ENCODE measurements at regions not wholly inside any gene's neighbourhood (a gene's known extent, or its start where the extent isn't known, plus 50 kb on each side); places are given as distances from the start of the nearest gene placed in this dataset.

DNA sequence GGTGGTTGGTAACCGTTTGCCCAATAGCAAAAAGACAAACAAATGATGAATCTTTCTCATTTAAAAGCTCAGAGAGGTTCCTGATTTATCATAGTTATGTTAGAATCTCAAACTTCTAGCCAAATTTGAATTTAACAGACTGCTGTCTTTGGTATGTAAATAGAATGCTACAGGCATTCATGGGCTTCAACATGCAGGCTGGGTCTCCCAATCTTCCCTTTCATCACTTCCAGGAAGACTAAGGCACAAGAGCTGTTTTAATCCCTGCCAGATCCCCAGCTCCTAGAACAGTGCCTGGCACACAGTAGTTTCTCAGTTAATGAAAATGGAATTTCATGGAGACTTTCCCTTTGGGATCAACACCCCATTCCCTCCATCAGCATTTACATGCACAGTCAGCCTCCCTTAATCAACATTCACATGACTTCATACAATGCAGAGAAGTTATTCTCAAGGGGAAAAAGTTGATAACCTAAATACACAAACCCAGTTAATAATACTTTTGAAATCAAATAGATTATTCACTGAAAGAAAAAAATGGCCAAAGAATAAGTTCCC is 107.6 kb upstream of the C1QTNF7 start:
- WGBS, 2 donors = 86 to 90% methylated on average over 1 of the region's 1 CpG
- intact Hi-C loops (cut with DNase I) = loop anchor here (10.0 kb wide), 2 partner anchors 85 to 135 kb away; no protein-coding TSS in a partner anchor
- H3K4me3 ChIP-seq (ENCODE audit: low read length in 2 of 2) = no peak overlapping the region

DNA sequence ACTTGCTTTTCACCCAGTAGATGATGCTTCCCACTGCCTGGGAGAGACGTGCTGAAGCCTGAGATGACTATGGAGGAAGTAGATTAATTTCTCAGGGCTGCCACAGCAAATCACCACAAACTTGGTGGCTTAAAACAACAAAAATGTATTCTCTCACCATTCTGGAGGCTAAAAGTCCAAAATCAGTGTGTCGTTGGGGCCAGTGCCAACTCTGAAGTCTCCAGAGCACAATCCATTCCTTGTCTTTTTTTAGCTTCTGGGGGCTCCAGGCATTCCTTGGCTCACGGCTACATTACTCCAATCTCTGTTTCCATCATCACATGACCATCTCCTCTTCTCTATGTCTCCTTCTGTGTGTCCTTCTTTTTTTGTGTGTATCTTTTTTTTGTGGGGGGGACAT is 105.8 kb upstream of the C1QTNF7 start:
- peaks cover under 1 to 13% of the 10 kb centered on the region in 2 donors for H3K4me1 ChIP-seq (ENCODE audit: control insufficient read depth in 1 of 2, insufficient read depth in 2 of 2, low read length in 2 of 2)
- no peak for ATAC-seq (ENCODE audit: low FRiP score)
- no peaks in the 10 kb centered on the region for H3K36me3 ChIP-seq (ENCODE audit: control insufficient read depth in 1 of 2, insufficient read depth in 2 of 2, low read length in 1 of 2)
- DNase-seq = peak; percentile 60 to 63
- H3K27ac ChIP-seq (ENCODE audit: low read depth in 1 of 2, low read length in 2 of 2) = peak overlapping the region in 1 of 2 donors; percentile 63
- no peaks in the 10 kb centered on the region for H3K9me3 ChIP-seq (ENCODE audit: control insufficient read depth, low read length)
- no peak overlapping the region for H3K4me3 ChIP-seq (ENCODE audit: low read length in 2 of 2)
- 2 to 7% methylated on average over 3 of the region's 3 CpGs for WGBS, 2 donors
- H3K27me3 ChIP-seq (ENCODE audit: control insufficient read depth in 1 of 2, insufficient read depth in 2 of 2, low read length in 1 of 2) = no peaks in the 10 kb centered on the region
- intact Hi-C loops (cut with DNase I) = loop anchor here (10.0 kb wide), 2 partner anchors 87 to 133 kb away; no protein-coding TSS in a partner anchor

More for the DNA sequence above, 107.6 kb upstream of the C1QTNF7 start:
- peaks cover 2 to 13% of the 10 kb centered on the region in 2 donors for H3K4me1 ChIP-seq (ENCODE audit: control insufficient read depth in 1 of 2, insufficient read depth in 2 of 2, low read length in 2 of 2)
- no peaks in the 10 kb centered on the region for H3K27me3 ChIP-seq (ENCODE audit: control insufficient read depth in 1 of 2, insufficient read depth in 2 of 2, low read length in 1 of 2)
- H3K9me3 ChIP-seq (ENCODE audit: control insufficient read depth, low read length) = no peaks in the 10 kb centered on the region
- DNase-seq (no peak), ATAC-seq (ENCODE audit: low FRiP score) (no peak)
- no peaks in the 10 kb centered on the region for H3K36me3 ChIP-seq (ENCODE audit: control insufficient read depth in 1 of 2, insufficient read depth in 2 of 2, low read length in 1 of 2)
- H3K27ac ChIP-seq (ENCODE audit: low read depth in 1 of 2, low read length in 2 of 2) = no peak overlapping the region

DNA sequence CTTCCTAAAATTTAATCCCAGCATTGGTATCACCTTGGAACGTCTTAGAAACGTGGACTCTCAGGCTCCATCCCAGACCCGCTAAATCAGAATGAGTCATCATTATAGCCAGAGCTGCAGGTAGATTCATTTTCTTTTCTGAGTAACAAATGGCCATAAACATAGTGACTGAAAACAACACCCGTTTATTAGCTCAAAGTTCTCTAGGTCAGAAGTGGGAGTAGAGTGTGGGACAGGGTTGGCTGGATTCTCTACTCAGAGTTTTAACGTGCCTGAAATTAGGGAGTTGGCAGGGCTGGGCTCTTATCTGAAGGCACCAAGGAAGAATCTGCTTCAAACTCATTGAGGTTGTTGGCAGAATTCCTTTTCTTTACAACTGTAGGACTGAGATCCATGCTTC is 101.8 kb upstream of the C1QTNF7 start:
- H3K27ac ChIP-seq (ENCODE audit: low read depth in 1 of 2, low read length in 2 of 2) = no peak overlapping the region
- no peaks in the 10 kb centered on the region for H3K9me3 ChIP-seq (ENCODE audit: control insufficient read depth, low read length)
- WGBS, 2 donors = 61 to 78% methylated on average over 5 of the region's 5 CpGs
- no peak for ATAC-seq (ENCODE audit: low FRiP score)
- H3K36me3 ChIP-seq (ENCODE audit: control insufficient read depth in 1 of 2, insufficient read depth in 2 of 2, low read length in 1 of 2) = no peaks in the 10 kb centered on the region
- intact Hi-C loops (cut with DNase I) = loop anchor here (10.0 kb wide), 2 partner anchors 91 to 129 kb away; no protein-coding TSS in a partner anchor
- no peak overlapping the region for H3K4me3 ChIP-seq (ENCODE audit: low read length in 2 of 2)
- H3K27me3 ChIP-seq (ENCODE audit: control insufficient read depth in 1 of 2, insufficient read depth in 2 of 2, low read length in 1 of 2) = no peaks in the 10 kb centered on the region
- no peak for DNase-seq
- peaks cover 0 to 8% of the 10 kb centered on the region in 2 donors for H3K4me1 ChIP-seq (ENCODE audit: control insufficient read depth in 1 of 2, insufficient read depth in 2 of 2, low read length in 2 of 2)

DNA sequence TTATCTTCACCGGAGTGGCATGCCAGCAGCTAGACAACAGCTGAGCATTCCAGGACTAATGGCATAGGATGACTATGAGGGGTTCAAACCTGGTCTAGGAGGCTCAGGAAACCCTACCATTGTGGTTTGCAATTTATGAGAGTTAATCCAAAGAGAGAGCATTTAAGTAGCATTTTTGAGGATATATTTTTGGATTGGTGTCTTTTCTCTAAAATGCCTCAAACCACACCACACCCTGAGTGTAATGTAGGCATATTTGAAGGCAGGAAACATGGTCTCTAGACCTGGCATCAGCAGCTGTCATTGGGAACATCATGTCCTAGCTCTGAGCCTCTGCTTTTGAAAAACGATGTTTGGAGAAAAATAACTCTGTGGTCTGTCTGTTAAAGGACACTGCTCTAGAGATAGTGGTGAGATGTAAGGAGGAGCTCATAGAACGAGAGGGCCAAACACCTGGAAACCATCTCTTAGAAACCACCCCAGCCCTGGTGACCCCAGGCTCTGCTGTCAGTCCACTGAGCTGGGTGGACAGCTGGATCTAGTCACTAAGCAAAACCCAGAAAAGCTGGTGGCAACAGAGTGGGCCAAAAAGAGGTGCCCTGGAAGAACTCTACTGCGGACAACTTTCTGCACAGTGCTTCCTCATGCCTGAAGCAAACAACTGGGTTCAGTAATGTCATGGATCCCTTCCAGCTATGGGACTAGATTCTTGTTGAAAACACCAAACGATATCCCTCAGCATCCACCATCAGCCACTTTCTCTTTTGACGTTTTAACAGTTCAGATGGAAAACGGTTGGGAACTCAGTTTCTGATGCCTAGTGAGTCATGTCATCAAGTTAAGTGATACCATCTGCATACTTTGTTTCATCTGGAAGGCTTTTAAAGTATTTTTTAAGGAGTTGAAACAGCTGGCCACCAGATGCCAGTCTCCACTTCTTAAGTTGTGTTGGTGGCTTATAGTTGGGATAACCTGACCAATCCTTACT is 100.2 kb upstream of the C1QTNF7 start:
- Histone ChIP-seq H3K4me1 (ENCODE audit: control insufficient read depth in 1 of 2, insufficient read depth in 2 of 2, low read length in 2 of 2) (peaks cover 0 to 8% of the 10 kb centered on the region in 2 donors), H3K4me3 (ENCODE audit: low read length in 2 of 2) (no peak overlapping the region), H3K36me3 (ENCODE audit: control insufficient read depth in 1 of 2, insufficient read depth in 2 of 2, low read length in 1 of 2) (peaks cover 0 to 1% of the 10 kb centered on the region in 2 donors), H3K27me3 (ENCODE audit: control insufficient read depth in 1 of 2, insufficient read depth in 2 of 2, low read length in 1 of 2) (no peaks in the 10 kb centered on the region), H3K9me3 (ENCODE audit: control insufficient read depth, low read length) (no peaks in the 10 kb centered on the region), H3K27ac (ENCODE audit: low read depth in 1 of 2, low read length in 2 of 2) (peak overlapping the region in 1 of 2 donors; percentile 1)
- no peak for ATAC-seq (ENCODE audit: low FRiP score)
- no peak for DNase-seq
- WGBS, 2 donors = 51 to 55% methylated on average over 7 of the region's 7 CpGs
- intact Hi-C loops (cut with DNase I) = loop anchor here (10.0 kb wide), 2 partner anchors 93 to 127 kb away; no protein-coding TSS in a partner anchor

DNA sequence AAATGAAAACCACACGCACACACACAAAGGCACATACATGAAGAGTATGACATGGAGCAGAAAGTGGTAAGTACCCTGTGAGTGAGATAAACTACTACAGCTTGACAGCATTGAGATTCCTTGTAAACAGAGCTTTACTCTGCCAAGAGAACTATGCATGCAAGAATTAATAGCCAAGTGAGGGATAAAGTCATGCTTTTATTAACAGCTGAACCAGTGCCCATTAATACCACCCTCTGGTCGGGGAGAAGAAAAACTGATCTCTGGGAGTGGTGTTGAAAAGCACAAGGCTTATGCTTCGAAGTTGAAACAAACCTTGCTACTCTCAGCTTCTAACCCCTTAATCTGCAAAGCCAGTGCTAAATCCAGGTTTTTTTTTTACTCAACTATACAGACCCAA is 95.9 kb upstream of the C1QTNF7 start:
- H3K4me1 ChIP-seq (ENCODE audit: control insufficient read depth in 1 of 2, insufficient read depth in 2 of 2, low read length in 2 of 2) = peaks cover 3% of the 10 kb centered on the region in 2 donors
- DNase-seq = no peak
- peaks cover 0 to 1% of the 10 kb centered on the region in 2 donors for H3K36me3 ChIP-seq (ENCODE audit: control insufficient read depth in 1 of 2, insufficient read depth in 2 of 2, low read length in 1 of 2)
- no peaks in the 10 kb centered on the region for H3K9me3 ChIP-seq (ENCODE audit: control insufficient read depth, low read length)
- no peak overlapping the region for H3K27ac ChIP-seq (ENCODE audit: low read depth in 1 of 2, low read length in 2 of 2)
- H3K27me3 ChIP-seq (ENCODE audit: control insufficient read depth in 1 of 2, insufficient read depth in 2 of 2, low read length in 1 of 2) = no peaks in the 10 kb centered on the region
- no peak for ATAC-seq (ENCODE audit: low FRiP score)
- WGBS, 2 donors = 37 to 43% methylated on average over 3 of the region's 3 CpGs
- H3K4me3 ChIP-seq (ENCODE audit: low read length in 2 of 2) = no peak overlapping the region
- intact Hi-C loops (cut with DNase I) = no loop called here

DNA sequence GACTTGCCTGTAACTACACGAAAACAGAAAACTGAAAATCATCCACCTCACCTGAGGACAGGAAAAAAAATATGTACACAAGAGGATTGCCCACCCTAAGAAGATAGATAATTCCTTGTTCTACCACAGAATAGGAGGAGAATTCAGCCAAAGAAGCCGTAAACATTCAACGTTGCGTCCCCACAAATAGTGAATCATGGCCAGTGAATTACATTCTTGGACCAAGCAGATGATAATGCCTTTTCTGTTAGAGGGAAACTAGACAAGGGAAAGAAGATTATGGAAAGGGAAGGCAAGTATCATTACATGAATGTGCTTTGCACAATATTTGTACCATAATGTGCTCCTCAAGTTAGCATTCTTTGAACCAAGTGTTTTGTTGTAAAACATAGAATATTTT is 95.5 kb upstream of the C1QTNF7 start:
- Histone ChIP-seq H3K27ac (ENCODE audit: low read depth in 1 of 2, low read length in 2 of 2) (no peak overlapping the region), H3K9me3 (ENCODE audit: control insufficient read depth, low read length) (no peaks in the 10 kb centered on the region), H3K27me3 (ENCODE audit: control insufficient read depth in 1 of 2, insufficient read depth in 2 of 2, low read length in 1 of 2) (no peaks in the 10 kb centered on the region), H3K36me3 (ENCODE audit: control insufficient read depth in 1 of 2, insufficient read depth in 2 of 2, low read length in 1 of 2) (peaks cover 0 to 1% of the 10 kb centered on the region in 2 donors), H3K4me1 (ENCODE audit: control insufficient read depth in 1 of 2, insufficient read depth in 2 of 2, low read length in 2 of 2) (peaks cover 3% of the 10 kb centered on the region in 2 donors), H3K4me3 (ENCODE audit: low read length in 2 of 2) (no peak overlapping the region)
- ATAC-seq (ENCODE audit: low FRiP score) (no peak), DNase-seq (no peak)
- 94 to 95% methylated on average over 4 of the region's 4 CpGs for WGBS, 2 donors
- intact Hi-C loops (cut with DNase I) = no loop called here

DNA sequence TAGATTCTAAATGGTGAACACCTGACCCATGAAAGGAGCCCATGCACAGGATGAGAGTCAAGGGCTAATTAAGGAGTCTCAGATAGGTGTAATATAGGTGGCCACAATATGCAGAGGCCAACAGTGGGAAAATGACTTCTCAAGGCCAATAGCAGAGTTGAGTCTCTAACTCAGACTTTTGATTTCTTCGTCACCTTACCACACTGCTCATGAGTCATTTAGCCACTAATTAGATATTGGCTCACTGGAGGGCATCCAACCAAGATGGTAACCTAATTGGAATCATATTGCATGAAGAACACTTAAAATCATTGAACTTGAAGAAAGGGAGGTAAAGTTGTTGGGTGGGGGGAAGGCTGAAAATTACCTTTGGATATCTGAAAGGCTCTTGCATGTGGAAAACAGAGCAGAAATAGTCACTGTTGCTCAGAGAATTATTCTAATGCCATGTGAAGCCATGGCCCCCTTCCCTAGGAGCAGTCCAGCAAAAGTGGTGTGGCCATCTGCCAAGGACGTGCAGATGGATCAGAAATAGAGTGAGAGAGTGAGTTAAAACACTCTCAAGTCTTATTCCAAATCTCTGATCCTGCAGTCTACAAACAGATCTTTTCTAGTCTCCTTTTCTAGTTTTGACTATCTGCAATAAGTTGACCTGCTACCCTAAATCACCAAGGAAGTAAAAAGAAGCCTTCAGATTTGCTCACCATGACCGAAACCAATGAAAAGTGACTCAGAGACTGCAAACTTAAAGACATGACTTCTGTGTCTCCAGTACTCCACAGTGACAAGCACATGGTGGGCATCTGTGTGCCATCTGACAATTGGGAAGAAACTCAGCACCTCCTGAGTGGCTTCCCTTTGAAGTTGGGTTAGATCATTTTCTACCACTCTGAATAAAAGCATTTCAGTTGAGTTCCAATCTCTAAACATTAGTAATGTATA is 93.9 kb upstream of the C1QTNF7 start:
- 55 to 67% methylated on average over 3 of the region's 3 CpGs for WGBS, 2 donors
- H3K4me1 ChIP-seq (ENCODE audit: control insufficient read depth in 1 of 2, insufficient read depth in 2 of 2, low read length in 2 of 2) = peaks cover 2 to 3% of the 10 kb centered on the region in 2 donors
- DNase-seq (no peak), ATAC-seq (ENCODE audit: low FRiP score) (no peak)
- peaks cover 0 to 1% of the 10 kb centered on the region in 2 donors for H3K36me3 ChIP-seq (ENCODE audit: control insufficient read depth in 1 of 2, insufficient read depth in 2 of 2, low read length in 1 of 2)
- intact Hi-C loops (cut with DNase I) = no loop called here
- H3K27me3 ChIP-seq (ENCODE audit: control insufficient read depth in 1 of 2, insufficient read depth in 2 of 2, low read length in 1 of 2) = no peaks in the 10 kb centered on the region
- H3K4me3 ChIP-seq (ENCODE audit: low read length in 2 of 2) = no peak overlapping the region
- H3K9me3 ChIP-seq (ENCODE audit: control insufficient read depth, low read length) = no peaks in the 10 kb centered on the region
- H3K27ac ChIP-seq (ENCODE audit: low read depth in 1 of 2, low read length in 2 of 2) = no peak overlapping the region
